C4-2B (cell line): ENCODE measurements at regions not wholly inside any gene's neighbourhood (a gene's known extent, or its start where the extent isn't known, plus 50 kb on each side); places are given as distances from the start of the nearest gene placed in this dataset.

Source experiments
- ZFX ChIP-seq: fragments of 450-650 bp; IDR thresholded peaks from 2 replicates; pipeline ENCODE4 v1.6.1; 2017
- TF ChIP-seq, protein P1 (sequence below): fragments of 450-650 bp; conservative IDR thresholded peaks from 2 replicates; pipeline ENCODE4 v1.5.1; 2017; ENCODE audit warnings: mild to moderate bottlenecking

DNA sequence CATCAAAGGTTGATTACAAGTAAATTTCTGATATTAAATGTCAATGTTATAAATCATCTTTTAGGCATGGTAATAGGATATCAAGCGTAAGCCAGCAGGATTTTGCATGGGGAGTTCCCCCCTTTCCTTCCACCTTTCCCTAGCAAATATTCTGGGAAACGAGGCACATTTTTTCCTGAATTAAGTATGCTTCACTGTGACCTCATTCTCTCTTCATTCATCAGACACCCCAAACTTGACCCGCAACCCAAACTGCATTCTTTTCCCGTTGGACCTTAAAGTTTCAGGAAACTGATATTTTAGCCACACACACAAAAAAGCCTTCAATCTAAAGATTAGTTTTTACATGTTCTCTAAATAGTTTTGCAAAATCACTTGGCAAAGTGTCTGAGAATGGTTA, 214.5 kb upstream of the CTAGE1 start:
- TF ChIP-seq, protein P1, sequence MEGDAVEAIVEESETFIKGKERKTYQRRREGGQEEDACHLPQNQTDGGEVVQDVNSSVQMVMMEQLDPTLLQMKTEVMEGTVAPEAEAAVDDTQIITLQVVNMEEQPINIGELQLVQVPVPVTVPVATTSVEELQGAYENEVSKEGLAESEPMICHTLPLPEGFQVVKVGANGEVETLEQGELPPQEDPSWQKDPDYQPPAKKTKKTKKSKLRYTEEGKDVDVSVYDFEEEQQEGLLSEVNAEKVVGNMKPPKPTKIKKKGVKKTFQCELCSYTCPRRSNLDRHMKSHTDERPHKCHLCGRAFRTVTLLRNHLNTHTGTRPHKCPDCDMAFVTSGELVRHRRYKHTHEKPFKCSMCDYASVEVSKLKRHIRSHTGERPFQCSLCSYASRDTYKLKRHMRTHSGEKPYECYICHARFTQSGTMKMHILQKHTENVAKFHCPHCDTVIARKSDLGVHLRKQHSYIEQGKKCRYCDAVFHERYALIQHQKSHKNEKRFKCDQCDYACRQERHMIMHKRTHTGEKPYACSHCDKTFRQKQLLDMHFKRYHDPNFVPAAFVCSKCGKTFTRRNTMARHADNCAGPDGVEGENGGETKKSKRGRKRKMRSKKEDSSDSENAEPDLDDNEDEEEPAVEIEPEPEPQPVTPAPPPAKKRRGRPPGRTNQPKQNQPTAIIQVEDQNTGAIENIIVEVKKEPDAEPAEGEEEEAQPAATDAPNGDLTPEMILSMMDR, result no peak
- TF ChIP-seq ZFX, result no peak
